OCI-LY7 (cell line): ENCODE measurements at regions not wholly inside any gene's neighbourhood (a gene's known extent, or its start where the extent isn't known, plus 50 kb on each side); places are given as distances from the start of the nearest gene placed in this dataset.

Experiments
- CTCF ChIP-seq: fragments of 200-600 bp; sonication (generic); conservative IDR thresholded peaks from 2 replicates; pipeline ENCODE4 v1.5.1; 2014; ENCODE audit warnings: mild to moderate bottlenecking, antibody characterized with exemption, low read length, moderate library complexity, mixed read lengths
- EZH2phosphoT487 ChIP-seq: fragments of 200-600 bp; sonication (generic); IDR thresholded peaks from 2 replicates; pipeline ENCODE4 v1.6.1; 2018; ENCODE audit warnings: low read depth, borderline replicate concordance, mild to moderate bottlenecking, mixed run types, antibody characterized with exemption, low read length, moderate library complexity, mixed read lengths

GRCh38 chr2:6664332-6665061, 201.2 kb downstream of the CMPK2 start:
- TF ChIP-seq CTCF (no peak), EZH2phosphoT487 (no peak)
